ENCODE measurements at regions not wholly inside any gene's neighbourhood (a gene's known extent, or its start where the extent isn't known, plus 50 kb on each side); places are given as distances from the start of the nearest gene placed in this dataset.

DNA sequence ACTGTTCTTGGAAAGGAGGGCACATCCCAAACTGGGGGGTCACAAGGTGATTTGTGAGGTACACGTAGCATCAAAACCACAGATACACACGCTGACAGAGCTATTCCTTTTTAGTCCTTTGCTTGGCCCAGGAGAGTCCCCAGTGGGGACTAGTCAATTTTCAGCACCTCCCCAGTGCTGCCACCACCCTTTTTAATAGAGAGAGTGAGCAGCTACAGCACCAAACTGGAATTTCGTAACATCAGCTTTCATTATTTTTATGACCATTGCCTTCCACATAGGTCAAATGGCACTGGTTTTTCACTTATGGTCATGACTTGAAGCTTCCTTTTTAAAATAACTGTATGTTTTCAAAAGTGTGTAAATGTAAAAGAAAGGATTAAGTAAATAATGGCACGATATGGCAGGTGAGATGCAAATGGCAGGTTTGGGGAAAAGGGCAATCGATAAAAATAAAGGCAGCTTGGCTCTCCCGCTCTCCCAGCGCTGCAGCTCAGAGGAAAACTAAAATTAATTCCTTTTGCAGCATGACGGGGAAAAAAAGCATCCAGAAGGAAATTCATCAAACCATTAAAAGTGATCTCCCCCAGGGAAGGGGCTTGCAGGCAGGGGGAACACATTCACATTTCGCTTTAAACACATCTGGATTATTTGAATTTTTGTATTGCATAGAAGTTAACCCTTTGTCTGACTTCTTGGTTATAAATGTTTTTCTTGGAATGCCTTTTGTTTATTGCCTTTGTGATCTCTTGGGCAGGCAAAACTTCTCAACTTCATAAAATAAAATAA is 95.2 kb downstream of the ANKRD60 start:
- Histone ChIP-seq H3K4me1 (no peaks in the 10 kb centered on the region), H3K27ac (peak overlapping the region in 1 of 4 donors; percentile 12), H3K36me3 (no peaks in the 10 kb centered on the region), H3K4me3 (no peak overlapping the region), H3K27me3 (peaks cover 0 to 3% (median 0%) of the 10 kb centered on the region in 3 donors), H3K9me3 (no peaks in the 10 kb centered on the region)
- no peak for TF ChIP-seq POLR2A (IDR thresholded peaks at IDR 0.05)
- TF ChIP-seq, protein P1, sequence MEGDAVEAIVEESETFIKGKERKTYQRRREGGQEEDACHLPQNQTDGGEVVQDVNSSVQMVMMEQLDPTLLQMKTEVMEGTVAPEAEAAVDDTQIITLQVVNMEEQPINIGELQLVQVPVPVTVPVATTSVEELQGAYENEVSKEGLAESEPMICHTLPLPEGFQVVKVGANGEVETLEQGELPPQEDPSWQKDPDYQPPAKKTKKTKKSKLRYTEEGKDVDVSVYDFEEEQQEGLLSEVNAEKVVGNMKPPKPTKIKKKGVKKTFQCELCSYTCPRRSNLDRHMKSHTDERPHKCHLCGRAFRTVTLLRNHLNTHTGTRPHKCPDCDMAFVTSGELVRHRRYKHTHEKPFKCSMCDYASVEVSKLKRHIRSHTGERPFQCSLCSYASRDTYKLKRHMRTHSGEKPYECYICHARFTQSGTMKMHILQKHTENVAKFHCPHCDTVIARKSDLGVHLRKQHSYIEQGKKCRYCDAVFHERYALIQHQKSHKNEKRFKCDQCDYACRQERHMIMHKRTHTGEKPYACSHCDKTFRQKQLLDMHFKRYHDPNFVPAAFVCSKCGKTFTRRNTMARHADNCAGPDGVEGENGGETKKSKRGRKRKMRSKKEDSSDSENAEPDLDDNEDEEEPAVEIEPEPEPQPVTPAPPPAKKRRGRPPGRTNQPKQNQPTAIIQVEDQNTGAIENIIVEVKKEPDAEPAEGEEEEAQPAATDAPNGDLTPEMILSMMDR (IDR thresholded peaks at IDR 0.05 in 4 of 5, conservative IDR thresholded peaks at IDR 0.05 in 1 of 5): no peak
- intact Hi-C loops (cut with DNase I; ENCODE audit: low total_unique reads): loop anchor here (5.0 kb wide), 1 partner anchor 44 kb away; no protein-coding TSS in a partner anchor
- DNase-seq (no peak), ATAC-seq (peak; percentile 27 to 38)
- in situ Hi-C loops (cut with MboI; ENCODE audit: low sequenced_read_pairs in 4 of 4): no loop called here

GRCh38 chr20:58131551-58132142 is 96.8 kb downstream of the ANKRD60 start:
- Histone ChIP-seq H3K27ac (peak overlapping the region in 2 of 4 donors; percentile 12 to 23), H3K27me3 (peaks cover 0 to 3% (median 0%) of the 10 kb centered on the region in 3 donors), H3K9me3 (no peaks in the 10 kb centered on the region), H3K4me3 (no peak overlapping the region), H3K4me1 (no peaks in the 10 kb centered on the region), H3K36me3 (no peaks in the 10 kb centered on the region)
- in situ Hi-C loops (cut with MboI; ENCODE audit: low sequenced_read_pairs in 4 of 4) (no loop called here), intact Hi-C loops (cut with DNase I; ENCODE audit: low total_unique reads) (loop anchor here (5.0 kb wide), 1 partner anchor 46 kb away; no protein-coding TSS in a partner anchor)
- TF ChIP-seq, protein P1 (IDR thresholded peaks at IDR 0.05 in 4 of 5, conservative IDR thresholded peaks at IDR 0.05 in 1 of 5): no peak
- TF ChIP-seq POLR2A (IDR thresholded peaks at IDR 0.05): no peak
- DNase-seq: no peak
- ATAC-seq: no peak

DNA sequence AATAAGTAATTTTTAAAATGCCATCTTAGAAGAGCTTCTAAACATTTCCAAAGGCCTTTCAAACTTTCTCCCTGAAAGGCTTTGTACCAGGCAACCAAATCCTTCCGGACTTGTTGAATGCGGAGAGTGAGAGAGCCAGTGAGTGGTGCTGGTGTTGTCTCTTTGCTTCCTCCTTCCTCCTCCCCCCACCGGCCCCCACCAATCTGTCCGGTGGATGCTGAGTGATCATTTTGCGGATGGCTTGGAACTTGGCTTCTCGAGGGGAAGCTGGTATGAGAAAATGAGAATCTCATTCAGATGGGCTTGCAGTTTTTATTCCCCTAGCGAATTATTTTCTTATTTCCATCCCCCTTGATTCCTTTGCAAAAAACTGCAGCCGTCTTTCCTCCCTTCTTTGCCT is 97.3 kb downstream of the ANKRD60 start:
- in situ Hi-C loops (cut with MboI; ENCODE audit: low sequenced_read_pairs in 4 of 4) (no loop called here), intact Hi-C loops (cut with DNase I; ENCODE audit: low total_unique reads) (loop anchor here (5.0 kb wide), 1 partner anchor 46 kb away; no protein-coding TSS in a partner anchor)
- Histone ChIP-seq H3K4me1 (no peaks in the 10 kb centered on the region), H3K27ac (peak overlapping the region in 2 of 4 donors; percentile 22 to 23), H3K9me3 (no peaks in the 10 kb centered on the region), H3K27me3 (peaks cover 0 to 3% (median 0%) of the 10 kb centered on the region in 3 donors), H3K4me3 (no peak overlapping the region), H3K36me3 (no peaks in the 10 kb centered on the region)
- DNase-seq (no peak), ATAC-seq (peak in 1 of 2 donors; percentile 41)
- TF ChIP-seq, protein P1 (IDR thresholded peaks at IDR 0.05 in 4 of 5, conservative IDR thresholded peaks at IDR 0.05 in 1 of 5): no peak
- no peak for TF ChIP-seq POLR2A (IDR thresholded peaks at IDR 0.05)

GRCh38 chr20:58130581-58130980 is 97.9 kb downstream of the ANKRD60 start:
- Histone ChIP-seq H3K4me3 (no peak overlapping the region), H3K4me1 (no peaks in the 10 kb centered on the region)

More at GRCh38 chr20:58130581-58130980, 97.9 kb downstream of the ANKRD60 start:
- in situ Hi-C loops (cut with MboI; ENCODE audit: low sequenced_read_pairs in 4 of 4) (no loop called here), intact Hi-C loops (cut with DNase I; ENCODE audit: low total_unique reads) (loop anchor here (5.0 kb wide), 1 partner anchor 47 kb away; no protein-coding TSS in a partner anchor)
- H3K36me3 ChIP-seq: no peaks in the 10 kb centered on the region
- no peaks in the 10 kb centered on the region for H3K9me3 ChIP-seq
- TF ChIP-seq POLR2A (IDR thresholded peaks at IDR 0.05): no peak
- TF ChIP-seq, protein P1 (IDR thresholded peaks at IDR 0.05 in 4 of 5, conservative IDR thresholded peaks at IDR 0.05 in 1 of 5): no peak
- no peak for DNase-seq
- no peak for ATAC-seq
- peaks cover 0 to 3% (median 0%) of the 10 kb centered on the region in 3 donors for H3K27me3 ChIP-seq
- H3K27ac ChIP-seq: peak overlapping the region in 2 of 4 donors; percentile 22 to 23
